Fibroblast of the aortic adventitia (primary cell): ENCODE measurements at regions not wholly inside any gene's neighbourhood (a gene's known extent, or its start where the extent isn't known, plus 50 kb on each side); places are given as distances from the start of the nearest gene placed in this dataset.

Experiments
- DNase-seq: peaks from one replicate; pipeline ENCODE4 v3.0.0-alpha.2; 2010; ENCODE audit warnings: low read depth
- H3K4me3 ChIP-seq: 2 replicates; pipeline ENCODE4 v1.5.1; 2011; ENCODE audit warnings: low read depth, mild to moderate bottlenecking, control low read depth, low read length, moderate library complexity
- TF ChIP-seq, protein P1 (sequence below): IDR thresholded peaks from 2 replicates; pipeline ENCODE4 v1.5.1; 2011; ENCODE audit warnings: mild to moderate bottlenecking, low read length, control low read depth, inconsistent platforms; ENCODE audit not compliant: insufficient read depth

DNA sequence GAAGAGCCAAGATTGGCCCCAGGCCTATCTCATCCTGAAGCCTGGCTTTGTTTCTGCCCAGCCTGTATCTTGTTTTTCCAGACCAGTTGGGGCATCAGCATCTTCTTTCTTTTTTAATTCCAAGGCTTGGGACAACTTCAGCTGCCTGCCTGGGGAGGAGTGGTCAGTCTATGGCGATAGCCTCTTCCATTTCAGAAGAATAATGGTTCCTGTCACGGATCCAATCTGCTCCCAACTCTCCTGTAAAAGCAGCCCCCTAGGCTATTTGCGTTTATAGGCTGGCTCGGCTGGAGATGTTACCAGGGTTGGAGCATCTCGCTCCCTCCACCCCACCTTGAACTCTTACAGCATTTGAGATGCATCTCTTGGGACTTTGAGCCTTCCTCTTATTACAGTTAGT, 145.2 kb upstream of the CADM1 start:
- TF ChIP-seq, protein P1, sequence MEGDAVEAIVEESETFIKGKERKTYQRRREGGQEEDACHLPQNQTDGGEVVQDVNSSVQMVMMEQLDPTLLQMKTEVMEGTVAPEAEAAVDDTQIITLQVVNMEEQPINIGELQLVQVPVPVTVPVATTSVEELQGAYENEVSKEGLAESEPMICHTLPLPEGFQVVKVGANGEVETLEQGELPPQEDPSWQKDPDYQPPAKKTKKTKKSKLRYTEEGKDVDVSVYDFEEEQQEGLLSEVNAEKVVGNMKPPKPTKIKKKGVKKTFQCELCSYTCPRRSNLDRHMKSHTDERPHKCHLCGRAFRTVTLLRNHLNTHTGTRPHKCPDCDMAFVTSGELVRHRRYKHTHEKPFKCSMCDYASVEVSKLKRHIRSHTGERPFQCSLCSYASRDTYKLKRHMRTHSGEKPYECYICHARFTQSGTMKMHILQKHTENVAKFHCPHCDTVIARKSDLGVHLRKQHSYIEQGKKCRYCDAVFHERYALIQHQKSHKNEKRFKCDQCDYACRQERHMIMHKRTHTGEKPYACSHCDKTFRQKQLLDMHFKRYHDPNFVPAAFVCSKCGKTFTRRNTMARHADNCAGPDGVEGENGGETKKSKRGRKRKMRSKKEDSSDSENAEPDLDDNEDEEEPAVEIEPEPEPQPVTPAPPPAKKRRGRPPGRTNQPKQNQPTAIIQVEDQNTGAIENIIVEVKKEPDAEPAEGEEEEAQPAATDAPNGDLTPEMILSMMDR, result no peak
- H3K4me3 ChIP-seq, result no peak overlapping the region
- no peak for DNase-seq

DNA sequence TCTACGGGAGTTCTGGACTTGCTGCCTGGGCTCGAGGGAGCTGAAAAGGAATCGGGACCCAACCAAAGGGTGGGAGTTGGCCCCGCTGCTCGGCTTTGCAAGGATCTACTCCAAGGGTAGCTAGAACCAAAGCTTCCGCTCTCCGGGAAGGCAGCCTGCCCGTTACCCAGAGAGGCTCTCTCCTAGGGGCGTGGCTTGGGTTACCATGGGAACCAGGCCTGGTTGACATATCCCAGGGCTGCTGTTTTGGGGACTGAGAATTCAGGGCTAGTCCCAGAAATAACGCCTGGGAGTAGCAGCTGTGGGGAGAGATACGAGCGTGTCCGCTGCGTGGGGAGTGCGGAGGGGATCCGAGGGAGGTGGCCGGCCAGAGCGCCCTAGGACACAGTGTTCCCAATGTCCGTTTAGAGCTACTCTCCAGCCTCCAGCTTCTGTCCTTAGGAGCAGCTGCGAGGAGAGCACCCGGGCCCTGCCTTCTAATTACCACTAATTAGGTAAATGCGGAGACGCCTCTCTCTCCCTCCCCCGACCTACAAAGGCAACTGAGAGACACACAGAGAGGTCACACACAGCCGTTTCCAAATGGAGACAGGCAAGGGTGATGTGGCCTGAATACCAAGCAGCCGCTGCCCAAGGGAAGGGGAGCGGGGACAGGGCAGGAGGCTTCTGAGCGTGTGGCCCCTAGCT, 141.6 kb upstream of the CADM1 start:
- TF ChIP-seq, protein P1, result no peak
- no peak for DNase-seq

DNA sequence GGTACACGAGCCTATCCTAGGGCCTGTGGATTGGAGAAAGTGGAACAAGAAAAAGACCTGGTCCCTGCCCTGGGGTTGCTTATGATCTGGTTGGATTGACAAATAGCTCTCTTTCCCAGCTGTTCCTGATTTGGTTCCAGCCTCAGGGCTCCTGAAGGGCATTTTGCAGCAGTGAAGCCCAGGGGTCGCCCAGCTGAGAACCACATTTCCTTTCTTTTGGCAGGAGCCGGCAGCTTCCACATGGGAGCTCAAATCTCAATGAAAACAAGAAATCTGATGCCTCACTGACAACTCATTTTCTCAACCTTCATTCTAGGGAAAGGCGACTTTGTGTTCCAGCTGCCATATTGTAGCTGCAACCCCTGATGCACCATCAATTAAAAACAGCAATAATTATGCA, 140.6 kb upstream of the CADM1 start:
- no peak for DNase-seq
- TF ChIP-seq, protein P1, result no peak
- H3K4me3 ChIP-seq, result no peak overlapping the region

More for the DNA sequence above, 141.6 kb upstream of the CADM1 start:
- H3K4me3 ChIP-seq, result no peak overlapping the region

DNA sequence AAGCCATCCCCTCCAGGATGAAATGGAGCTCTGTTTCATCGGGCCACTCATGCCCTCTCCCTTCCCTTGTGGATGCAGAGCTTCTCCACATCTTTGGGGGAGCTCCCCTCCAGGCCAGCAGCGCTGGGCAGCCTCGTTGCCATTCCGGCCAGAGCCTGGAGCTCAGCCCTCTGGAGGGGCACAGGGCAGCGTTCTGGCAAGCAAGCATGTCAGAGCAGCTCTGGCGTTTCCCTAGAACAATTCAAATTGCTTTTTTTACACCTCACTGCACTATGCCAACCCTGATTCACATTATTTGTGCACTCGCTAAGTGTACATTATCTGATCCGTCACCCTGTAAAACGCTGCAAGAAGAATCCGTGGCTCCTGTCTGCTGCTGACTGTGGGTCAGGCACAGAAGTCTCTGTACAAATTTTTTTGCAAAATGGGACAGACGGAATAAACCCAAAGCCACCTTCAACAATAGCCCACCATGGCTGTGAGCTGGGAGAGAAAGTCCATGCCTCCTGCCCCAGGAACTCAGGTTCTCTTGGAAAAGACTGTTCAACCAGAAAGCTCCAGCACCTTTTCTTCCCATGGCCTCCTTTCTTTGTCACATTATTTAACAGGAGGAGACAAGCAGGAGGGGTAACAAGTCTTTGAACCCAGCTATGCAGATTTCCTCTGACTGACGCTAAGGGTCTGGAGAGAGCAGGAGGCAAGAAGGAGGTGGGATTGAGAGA, 139.5 kb upstream of the CADM1 start:
- no peak for DNase-seq
- TF ChIP-seq, protein P1, result no peak
- H3K4me3 ChIP-seq, result no peak overlapping the region

DNA sequence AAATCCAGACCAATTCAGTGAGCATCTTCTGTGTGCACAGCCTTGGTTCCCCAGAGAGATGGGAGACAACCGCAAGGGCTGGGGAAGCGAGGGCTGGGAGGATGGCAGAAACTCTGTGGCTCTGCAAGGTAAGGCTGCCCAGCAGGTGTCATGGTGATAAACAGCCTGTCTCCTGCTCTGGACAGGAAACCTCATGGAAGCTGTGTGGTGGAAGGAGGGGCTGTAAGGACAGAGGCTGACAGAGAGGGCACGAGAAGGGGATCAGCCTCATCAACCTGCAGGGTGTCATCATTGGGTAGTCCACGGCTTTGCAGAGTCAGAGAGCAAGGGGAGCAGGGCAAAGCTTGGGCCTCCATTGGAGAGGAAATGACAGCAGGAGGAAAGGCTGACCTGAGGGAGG, 138.4 kb upstream of the CADM1 start:
- no peak for DNase-seq
- no peak overlapping the region for H3K4me3 ChIP-seq
- TF ChIP-seq, protein P1, result no peak

DNA sequence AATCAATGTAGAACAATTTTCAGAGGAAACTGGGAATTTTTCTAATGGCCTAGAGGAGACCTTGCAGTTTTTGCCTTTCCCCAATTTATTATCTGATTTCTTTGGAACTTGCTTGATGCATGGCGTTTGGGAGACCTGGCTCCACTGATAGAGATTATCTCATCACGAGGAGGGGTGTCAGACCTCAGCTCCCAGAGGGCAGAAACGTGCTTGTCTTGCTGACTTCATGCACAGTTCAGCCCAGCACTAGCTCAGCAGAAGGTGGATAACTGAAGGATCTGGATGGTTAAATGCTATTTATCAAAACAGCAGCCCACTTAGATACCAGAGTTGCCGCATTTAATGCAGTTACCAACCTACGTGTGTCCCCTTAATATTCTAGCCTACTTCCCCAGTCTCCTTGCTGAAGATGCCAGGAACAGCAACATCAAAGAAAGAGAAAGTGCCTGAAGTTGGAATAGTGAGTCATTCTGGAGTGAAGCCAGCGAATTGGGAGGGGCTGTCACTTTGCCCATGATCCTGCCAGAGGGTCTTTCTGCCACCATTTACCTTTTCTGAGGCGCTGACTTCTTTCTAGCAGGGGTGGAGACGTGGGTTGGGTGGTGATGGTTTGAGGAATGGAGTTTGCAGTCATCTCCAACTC, 133.5 kb upstream of the CADM1 start:
- no peak for DNase-seq
- TF ChIP-seq, protein P1, result no peak
- H3K4me3 ChIP-seq, result no peak overlapping the region
